PC-3 (cell line): ENCODE measurements at regions not wholly inside any gene's neighbourhood (a gene's known extent, or its start where the extent isn't known, plus 50 kb on each side); places are given as distances from the start of the nearest gene placed in this dataset.
A peak's percentile ranks its signal among the peaks of the same experiment; 100 is the strongest.
"Not testable (repeated sequence)": the region's sequence is repeated elsewhere in the genome, so short reads cannot be mapped to it uniquely, and the experiment has no call there.

Experiments
- ATAC-seq: fragments of 200-7000 bp; cut with Tn5 transposase; 2 replicates; pipeline ENCODE4 v1.9.1; 2020; ENCODE audit warnings: mild to moderate bottlenecking, moderate library complexity
- BruUV-seq: library from RNA; stranded (reverse); fragments of 400-500 nt; replicated peaks from 2 replicates; lab custom pipeline; 2021; lab: Mats Ljungman, UMichigan
- CTCF ChIA-PET: fragments of 300-600 bp; sonication (Branson Sonifier 250); formaldehyde crosslinking; loops from one replicate; lab custom pipeline; 2022; ENCODE audit warnings: antibody characterized with exemption; lab: Charles Lee
- POLR2A ChIA-PET: fragments of 300-600 bp; sonication (Branson Sonifier 250); formaldehyde crosslinking; loops from one replicate; lab custom pipeline; 2022; ENCODE audit warnings: antibody characterized with exemption; ENCODE audit not compliant: unreplicated experiment; lab: Charles Lee
- DNase-seq: peaks from one replicate; pipeline ENCODE4 v3.0.0-alpha.2; 2015
- H2AFZ ChIP-seq: fragments of 300-600 bp; sonication (generic); 2 replicates; pipeline ENCODE4 v1.6.0; 2016; ENCODE audit warnings: antibody characterized with exemption, low read length
- H3F3A ChIP-seq: fragments of 300-600 bp; sonication (generic); one replicate; pipeline ENCODE4 v1.6.0; 2017; ENCODE audit warnings: antibody characterized with exemption, low read length, control low read depth, mild to moderate bottlenecking; ENCODE audit not compliant: unreplicated experiment
- H3K27ac ChIP-seq: fragments of 300-600 bp; sonication (generic); 2 replicates; pipeline ENCODE4 v1.5.1; 2016; ENCODE audit warnings: mild to moderate bottlenecking, low read length
- H3K27me3 ChIP-seq: fragments of 300-600 bp; sonication (generic); 2 replicates; pipeline ENCODE4 v1.6.1; 2016; ENCODE audit warnings: low read length, mixed read lengths
- H3K36me3 ChIP-seq: fragments of 300-600 bp; sonication (generic); 2 replicates; pipeline ENCODE4 v1.6.1; 2016; ENCODE audit warnings: low read depth, mixed run types, low read length, mixed read lengths
- H3K4me1 ChIP-seq: fragments of 300-600 bp; sonication (generic); 2 replicates; pipeline ENCODE4 v1.5.1; 2016; ENCODE audit warnings: low read length; ENCODE audit not compliant: insufficient read depth
- H3K4me2 ChIP-seq: fragments of 300-600 bp; sonication (generic); 2 replicates; pipeline ENCODE4 v1.6.0; 2016; ENCODE audit warnings: low read length
- H3K4me3 ChIP-seq: fragments of 300-600 bp; sonication (generic); 2 replicates; pipeline ENCODE4 v1.5.1; 2016; ENCODE audit warnings: mild to moderate bottlenecking, low read length, mixed read lengths
- H3K79me2 ChIP-seq: fragments of 300-600 bp; sonication (generic); 2 replicates; pipeline ENCODE4 v1.6.1; 2017; ENCODE audit warnings: low read length, mixed read lengths
- H3K9ac ChIP-seq: fragments of 300-600 bp; sonication (generic); 2 replicates; pipeline ENCODE4 v1.6.0; 2016; ENCODE audit warnings: mild to moderate bottlenecking, low read length
- H3K9me2 ChIP-seq: fragments of 300-600 bp; sonication (generic); replicated peaks from 2 replicates; pipeline ENCODE4 v1.6.1; 2016; ENCODE audit warnings: mixed run types, low read length, mixed read lengths
- H3K9me3 ChIP-seq: fragments of 300-600 bp; sonication (generic); 2 replicates; pipeline ENCODE4 v1.6.1; 2016; ENCODE audit warnings: low read length, mixed read lengths
- H4K20me1 ChIP-seq: fragments of 300-600 bp; sonication (generic); 2 replicates; pipeline ENCODE4 v1.6.1; 2016; ENCODE audit warnings: low read length, mixed read lengths
- EZH2 ChIP-seq: fragments of 300-600 bp; sonication (generic); IDR thresholded peaks from one replicate; pipeline ENCODE4 v1.6.1; 2017; ENCODE audit warnings: antibody characterized with exemption, mild to moderate bottlenecking, low read length; ENCODE audit not compliant: unreplicated experiment
- EZH2phosphoT487 ChIP-seq: fragments of 300-600 bp; sonication (generic); IDR thresholded peaks from 2 replicates; pipeline ENCODE4 v1.6.1; 2018; ENCODE audit warnings: mild to moderate bottlenecking, antibody characterized with exemption, low read length, borderline replicate concordance
- intact Hi-C: fragments of 100-400 bp; cut with micrococcal nuclease; formaldehyde crosslinking; loops from 2 replicates; pipeline ENCODE4 v1.9.0; 2023
- TF ChIP-seq, protein P1 (sequence below): fragments of 300-600 bp; sonication (generic); conservative IDR thresholded peaks from 2 replicates; pipeline ENCODE4 v1.5.1; 2017; ENCODE audit warnings: antibody characterized with exemption, low read depth, mild to moderate bottlenecking, low read length

DNA sequence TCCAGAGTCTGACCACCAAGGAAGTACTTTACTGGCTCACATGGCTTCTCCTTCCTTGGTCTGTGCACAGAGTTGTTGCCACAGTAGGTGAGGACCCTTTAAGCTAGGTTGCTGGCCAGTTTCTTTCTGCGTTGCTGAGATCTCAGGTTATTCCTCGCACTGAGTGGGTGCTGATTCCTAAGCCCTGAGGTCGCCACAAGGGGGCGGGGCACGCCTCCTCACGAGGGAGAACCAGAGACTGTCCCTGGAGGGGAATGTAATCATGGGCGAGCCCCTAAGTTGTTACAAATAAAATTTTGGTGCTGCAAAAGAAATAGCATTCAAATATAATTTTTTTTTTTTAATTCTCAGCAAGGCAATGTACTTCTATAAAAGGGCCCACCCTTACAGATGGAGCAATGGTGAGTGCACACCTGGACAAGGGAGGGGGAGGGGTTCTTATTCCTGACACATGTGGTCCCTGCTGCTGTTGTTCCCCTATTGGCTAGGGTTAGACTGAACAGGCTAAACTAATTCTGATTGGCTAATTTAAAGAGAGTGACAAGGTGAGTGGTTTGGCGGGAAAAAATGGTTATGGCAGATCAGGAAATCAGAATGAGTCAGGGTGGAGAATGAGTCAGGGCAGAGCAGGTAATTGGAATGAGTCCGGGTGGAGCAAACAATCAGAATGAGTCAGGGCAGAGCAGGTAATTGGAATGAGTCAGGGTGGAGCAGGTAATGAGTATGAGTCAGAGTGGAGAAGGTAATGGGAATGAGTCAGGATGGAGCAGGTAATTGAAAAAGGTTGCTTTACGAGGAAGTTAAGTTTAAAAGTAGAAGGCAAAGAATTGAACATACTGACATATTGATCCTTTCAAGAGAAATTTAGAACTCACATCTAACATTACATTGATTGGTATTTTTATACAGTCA lies 107.5 kb downstream of the VSIG4 start:
- H4K20me1 ChIP-seq = no peaks in the 10 kb centered on the region
- H3K4me3 ChIP-seq = no peak overlapping the region
- TF ChIP-seq, protein P1, sequence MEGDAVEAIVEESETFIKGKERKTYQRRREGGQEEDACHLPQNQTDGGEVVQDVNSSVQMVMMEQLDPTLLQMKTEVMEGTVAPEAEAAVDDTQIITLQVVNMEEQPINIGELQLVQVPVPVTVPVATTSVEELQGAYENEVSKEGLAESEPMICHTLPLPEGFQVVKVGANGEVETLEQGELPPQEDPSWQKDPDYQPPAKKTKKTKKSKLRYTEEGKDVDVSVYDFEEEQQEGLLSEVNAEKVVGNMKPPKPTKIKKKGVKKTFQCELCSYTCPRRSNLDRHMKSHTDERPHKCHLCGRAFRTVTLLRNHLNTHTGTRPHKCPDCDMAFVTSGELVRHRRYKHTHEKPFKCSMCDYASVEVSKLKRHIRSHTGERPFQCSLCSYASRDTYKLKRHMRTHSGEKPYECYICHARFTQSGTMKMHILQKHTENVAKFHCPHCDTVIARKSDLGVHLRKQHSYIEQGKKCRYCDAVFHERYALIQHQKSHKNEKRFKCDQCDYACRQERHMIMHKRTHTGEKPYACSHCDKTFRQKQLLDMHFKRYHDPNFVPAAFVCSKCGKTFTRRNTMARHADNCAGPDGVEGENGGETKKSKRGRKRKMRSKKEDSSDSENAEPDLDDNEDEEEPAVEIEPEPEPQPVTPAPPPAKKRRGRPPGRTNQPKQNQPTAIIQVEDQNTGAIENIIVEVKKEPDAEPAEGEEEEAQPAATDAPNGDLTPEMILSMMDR = no peak
- TF ChIP-seq EZH2phosphoT487 (no peak), EZH2 (no peak)
- H3K9ac ChIP-seq = peak overlapping the region; percentile 45; the same call in 1 of the 2 replicates
- H3K79me2 ChIP-seq = no peaks in the 10 kb centered on the region
- no peaks in the 10 kb centered on the region for H3K27me3 ChIP-seq
- H3K9me2 ChIP-seq = no peaks in the 10 kb centered on the region
- no peak overlapping the region for H2AFZ ChIP-seq
- peak overlapping the region; percentile 94 for H3K27ac ChIP-seq
- H3F3A ChIP-seq = peaks cover 5% of the 10 kb centered on the region
- H3K9me3 ChIP-seq = 0 out of 2 replicates have a peak, but pooled peaks cover 7% of the 10 kb centered on the region
- H3K4me1 ChIP-seq = peaks cover 6% of the 10 kb centered on the region; the same call in 1 of the 2 replicates
- POLR2A ChIA-PET = no interaction called here
- CTCF ChIA-PET = no interaction called here
- no TSS peak for BruUV-seq
- peaks cover 7% of the 10 kb centered on the region; the same call in 1 of the 2 replicates for H3K36me3 ChIP-seq
- H3K4me2 ChIP-seq = peak overlapping the region; percentile 37; the same call in 1 of the 2 replicates
- intact Hi-C loops = no loop called here
- DNase-seq (peak; percentile 86), ATAC-seq (peak; percentile 84)

DNA sequence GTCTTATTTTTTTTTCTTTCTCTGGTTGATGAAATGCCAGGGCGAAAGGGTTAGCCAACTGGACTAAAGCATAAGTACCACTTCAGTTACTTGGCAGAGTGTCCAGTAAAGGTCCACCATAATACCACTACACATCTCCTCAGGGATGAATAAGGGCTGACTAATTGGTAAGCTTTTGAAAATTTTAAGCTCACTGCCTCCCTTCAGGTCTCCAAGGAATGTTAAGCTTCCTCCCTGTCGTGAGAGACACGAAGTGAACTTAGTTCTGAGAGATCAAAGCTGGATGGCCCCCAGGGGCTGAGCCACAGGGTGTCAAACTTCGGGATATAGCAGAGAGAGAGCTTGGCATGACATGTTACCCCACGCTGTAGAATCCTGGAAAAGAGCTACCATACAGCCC lies 111.4 kb downstream of the VSIG4 start:
- TF ChIP-seq EZH2 = no peak
- TF ChIP-seq, protein P1 = no peak
- TF ChIP-seq EZH2phosphoT487 = no peak
- 0 out of 2 replicates have a peak, but pooled peaks cover 7% of the 10 kb centered on the region for H3K9me3 ChIP-seq
- no peaks in the 10 kb centered on the region for H4K20me1 ChIP-seq
- H3K27ac ChIP-seq = no peak overlapping the region
- POLR2A ChIA-PET = no interaction called here
- H3K27me3 ChIP-seq = no peaks in the 10 kb centered on the region
- ATAC-seq (no peak), DNase-seq (peak; percentile 1)
- no TSS peak for BruUV-seq
- intact Hi-C loops = no loop called here
- no peak overlapping the region for H3K4me3 ChIP-seq
- CTCF ChIA-PET = no interaction called here
- peaks cover 6% of the 10 kb centered on the region; the same call in 1 of the 2 replicates for H3K4me1 ChIP-seq
- H3K4me2 ChIP-seq = no peak overlapping the region
- no peak overlapping the region for H3K9ac ChIP-seq
- peaks cover 7% of the 10 kb centered on the region; the same call in 1 of the 2 replicates for H3K36me3 ChIP-seq
- H3F3A ChIP-seq = peaks cover 5% of the 10 kb centered on the region
- no peaks in the 10 kb centered on the region for H3K79me2 ChIP-seq
- H3K9me2 ChIP-seq = no peaks in the 10 kb centered on the region
- H2AFZ ChIP-seq = no peak overlapping the region

DNA sequence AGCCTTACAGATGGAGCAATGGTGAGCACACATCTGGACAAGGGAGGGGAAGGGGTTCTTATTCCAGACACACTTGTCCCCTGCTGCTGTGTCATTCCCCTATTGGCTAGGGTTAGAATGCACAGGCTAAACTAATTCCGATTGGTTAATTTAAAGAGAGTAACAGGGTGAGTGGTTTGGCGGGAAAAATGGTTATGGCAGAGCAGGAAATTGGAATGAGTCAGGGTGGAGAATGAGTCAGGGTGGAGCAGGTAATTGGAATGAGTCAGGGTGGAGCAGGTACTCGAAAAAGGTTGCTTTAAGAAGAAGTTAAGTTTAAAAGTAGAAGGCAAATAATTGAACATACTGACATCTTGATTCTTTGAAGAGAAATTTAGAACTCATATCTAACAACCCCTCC lies 112.5 kb downstream of the VSIG4 start:
- H3K4me3 ChIP-seq, CTCF ChIA-PET, POLR2A ChIA-PET, H3K79me2 ChIP-seq, BruUV-seq, H3K27ac ChIP-seq, H3K9me3 ChIP-seq, H3K36me3 ChIP-seq, H3K4me2 ChIP-seq, H3K27me3 ChIP-seq, H4K20me1 ChIP-seq, H3K9me2 ChIP-seq, DNase-seq, ATAC-seq, H2AFZ ChIP-seq, intact Hi-C loops, H3K4me1 ChIP-seq, H3F3A ChIP-seq, H3K9ac ChIP-seq: not testable (repeated sequence)
